AG10803 (cell line): ENCODE measurements at regions not wholly inside any gene's neighbourhood (a gene's known extent, or its start where the extent isn't known, plus 50 kb on each side); places are given as distances from the start of the nearest gene placed in this dataset.

Experiments used
- DNase-seq: peaks from one replicate; pipeline ENCODE4 v3.0.0; 2010; ENCODE audit warnings: low read depth
- H3K4me3 ChIP-seq: 2 replicates; pipeline ENCODE4 v1.5.1; 2011; ENCODE audit warnings: mild to moderate bottlenecking, low read length, control low read depth
- CTCF ChIP-seq: conservative IDR thresholded peaks from 2 replicates; pipeline ENCODE4 v1.5.1; 2011; ENCODE audit warnings: mild to moderate bottlenecking, low read length, control low read depth, inconsistent platforms

GRCh38 chr4:170776983-170777382 is 687.2 kb upstream of the AADAT start:
- no peak for DNase-seq
- no peak overlapping the region for H3K4me3 ChIP-seq
- no peak for TF ChIP-seq CTCF

DNA sequence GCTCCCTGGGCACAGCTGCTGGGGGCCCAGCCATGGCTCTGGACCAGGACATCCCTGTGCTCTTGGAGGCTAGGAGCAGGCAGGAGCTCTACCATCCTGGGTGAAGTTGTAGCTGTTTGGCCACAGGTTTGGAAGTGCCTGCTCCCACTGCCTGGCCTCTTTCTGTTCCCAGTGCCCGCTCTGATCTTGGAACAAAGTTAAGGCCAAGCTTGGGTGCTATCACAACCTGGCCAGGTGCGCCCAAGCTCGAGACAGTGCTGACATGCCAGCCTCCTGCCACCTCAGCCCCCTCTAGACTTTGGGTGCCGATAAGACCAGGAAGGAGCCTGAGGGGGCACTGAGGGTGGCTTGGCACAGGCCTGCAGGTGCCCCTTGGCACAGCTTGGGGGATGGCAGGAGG is 686.1 kb upstream of the AADAT start:
- DNase-seq = no peak
- TF ChIP-seq CTCF = no peak

GRCh38 chr4:170773709-170774273 is 684.0 kb upstream of the AADAT start:
- DNase-seq = no peak
- no peak overlapping the region for H3K4me3 ChIP-seq
- no peak for TF ChIP-seq CTCF

More for the DNA sequence above, 686.1 kb upstream of the AADAT start:
- H3K4me3 ChIP-seq = no peak overlapping the region

DNA sequence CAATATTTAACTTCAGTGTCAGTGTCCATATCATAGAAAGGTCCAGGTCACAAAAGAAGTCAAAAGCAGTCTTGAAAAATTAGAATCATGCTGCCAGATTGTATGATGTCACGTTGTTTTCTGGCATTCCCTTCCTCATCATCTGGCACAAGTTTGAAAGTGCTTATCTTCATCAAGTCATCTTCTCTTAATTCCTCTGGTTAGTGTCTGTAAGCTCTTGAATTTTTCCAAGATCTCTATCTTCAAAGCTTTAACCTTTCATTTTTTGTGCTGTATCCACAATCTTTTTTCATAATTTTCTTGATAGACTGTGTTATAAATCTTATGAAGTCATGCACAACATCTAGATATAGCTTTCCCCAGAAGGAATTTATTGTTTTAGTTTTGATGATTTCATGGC is 682.7 kb upstream of the AADAT start:
- H3K4me3 ChIP-seq = no peak overlapping the region
- no peak for DNase-seq
- TF ChIP-seq CTCF = no peak

- TF ChIP-seq CTCF = no peak
- DNase-seq = no peak
- H3K4me3 ChIP-seq = no peak overlapping the region
Measured at GRCh38 chr4:170770664-170771063, 680.9 kb upstream of the AADAT start.

GRCh38 chr4:170769862-170770261 is 680.1 kb upstream of the AADAT start:
- no peak for TF ChIP-seq CTCF
- no peak for DNase-seq
- no peak overlapping the region for H3K4me3 ChIP-seq

- no peak overlapping the region for H3K4me3 ChIP-seq
- DNase-seq = no peak
- TF ChIP-seq CTCF = no peak
Measured at GRCh38 chr4:170758988-170759387, 669.2 kb upstream of the AADAT start.
